ENCODE measurements at regions not wholly inside any gene's neighbourhood (a gene's known extent, or its start where the extent isn't known, plus 50 kb on each side); places are given as distances from the start of the nearest gene placed in this dataset.
"Not testable (repeated sequence)": the region's sequence is repeated elsewhere in the genome, so short reads cannot be mapped to it uniquely, and the experiment has no call there.

DNA sequence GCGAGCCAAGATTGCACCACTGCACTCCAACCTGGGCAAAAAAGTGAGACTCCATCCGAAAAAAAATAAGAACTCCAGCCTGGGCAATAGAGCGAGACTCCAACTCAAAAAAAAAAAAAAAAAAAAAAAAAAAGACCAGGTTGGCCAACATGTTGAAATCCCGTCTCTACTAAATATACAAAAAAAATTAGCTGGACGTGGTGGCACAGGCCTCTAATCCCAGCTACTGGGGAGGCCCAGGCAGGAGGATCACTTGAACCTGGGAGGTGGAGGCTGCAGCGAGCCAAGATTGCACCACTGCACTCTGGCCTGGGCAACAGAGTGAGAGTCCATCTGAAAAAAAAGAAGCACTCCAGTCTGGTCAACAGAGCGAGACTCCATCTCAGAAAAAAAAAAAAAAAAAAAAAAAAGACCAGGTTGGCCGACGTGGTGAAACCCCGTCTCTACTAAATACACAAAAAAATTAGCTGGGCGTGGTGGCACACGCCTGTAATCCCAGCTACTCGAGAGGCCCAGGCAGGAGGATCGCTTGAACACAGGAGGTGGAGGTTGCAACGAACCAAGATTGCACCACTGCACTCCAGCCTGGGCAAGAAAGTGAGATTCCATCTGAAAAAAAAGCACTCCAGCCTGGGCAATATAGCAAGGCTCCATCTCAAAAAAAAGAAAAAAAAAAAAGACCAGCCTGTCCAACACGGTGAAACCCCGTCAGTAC, 1603.7 kb downstream of the RPIA start:
- not testable (repeated sequence) for DNase-seq (ENCODE audit: low spot score)

DNA sequence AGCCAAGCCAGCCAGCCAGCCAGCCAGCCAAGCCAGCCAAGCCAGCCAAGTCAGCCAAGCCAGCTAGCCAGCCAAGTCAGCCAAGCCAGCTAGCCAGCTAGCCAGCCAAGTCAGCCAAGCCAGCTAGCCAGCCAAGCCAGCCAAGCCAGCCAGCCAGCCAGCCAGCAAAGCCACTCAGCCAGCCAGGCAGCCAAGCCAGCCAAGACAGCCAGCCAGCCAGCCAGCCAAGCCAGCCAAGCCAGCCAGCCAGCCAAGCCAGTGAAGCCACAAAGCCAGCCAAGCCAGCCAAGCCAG, 1605.0 kb downstream of the RPIA start:
- not testable (repeated sequence) for DNase-seq (ENCODE audit: low spot score)

DNA sequence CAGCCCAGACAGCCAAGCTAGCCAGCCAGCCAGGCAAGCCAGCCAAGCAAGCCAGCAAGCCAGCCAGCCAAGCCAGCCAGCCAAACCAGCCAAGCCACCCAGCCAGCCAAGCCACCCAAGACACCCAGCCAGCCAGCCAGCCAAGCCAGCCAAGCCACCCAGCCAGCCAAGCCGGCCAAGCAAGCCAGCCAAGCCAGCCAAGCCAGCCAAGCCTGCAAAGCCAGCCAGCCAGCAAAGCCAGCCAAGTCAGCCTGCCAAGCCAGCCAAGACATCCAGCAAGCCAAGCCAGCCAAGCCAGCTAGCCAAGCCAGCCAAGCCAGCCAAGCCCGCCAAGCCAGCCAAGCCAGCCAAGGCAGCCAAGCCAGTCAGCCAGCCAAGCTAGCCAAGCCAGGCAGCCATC, 1606.2 kb downstream of the RPIA start:
- DNase-seq (ENCODE audit: low spot score), result not testable (repeated sequence)

DNA sequence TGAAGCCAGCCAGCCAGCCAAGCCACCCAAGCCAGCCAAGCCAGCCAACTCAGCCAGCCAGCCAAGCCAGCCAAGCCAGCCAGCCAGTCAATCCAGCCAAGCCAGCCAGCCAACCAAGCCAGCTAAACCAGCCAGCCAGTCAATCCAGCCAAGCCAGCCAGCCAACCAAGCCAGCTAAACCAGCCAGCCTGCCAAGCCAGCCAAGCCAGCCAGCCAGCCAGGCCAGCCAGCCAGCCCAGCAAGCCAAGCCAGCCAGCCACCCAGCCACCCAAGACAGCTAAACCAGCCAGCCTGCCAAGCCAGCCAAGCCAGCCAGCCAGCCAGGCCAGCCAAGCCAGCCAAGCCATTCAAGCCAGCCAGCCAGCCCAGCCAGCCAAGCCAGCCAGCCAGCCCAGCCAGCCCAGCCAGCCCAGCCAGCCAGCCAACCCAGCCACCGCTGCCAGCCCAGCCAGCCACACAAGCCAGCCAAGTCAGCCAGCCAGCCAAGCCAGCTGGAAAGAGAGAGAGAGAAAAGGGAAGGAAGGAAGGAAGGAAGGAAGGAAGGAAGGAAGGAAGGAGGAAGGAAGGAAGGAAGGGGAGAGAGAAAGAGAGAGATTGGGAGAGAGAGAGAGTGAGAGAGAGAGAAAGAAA, 1606.8 kb downstream of the RPIA start:
- DNase-seq (ENCODE audit: low spot score), result not testable (repeated sequence)

DNA sequence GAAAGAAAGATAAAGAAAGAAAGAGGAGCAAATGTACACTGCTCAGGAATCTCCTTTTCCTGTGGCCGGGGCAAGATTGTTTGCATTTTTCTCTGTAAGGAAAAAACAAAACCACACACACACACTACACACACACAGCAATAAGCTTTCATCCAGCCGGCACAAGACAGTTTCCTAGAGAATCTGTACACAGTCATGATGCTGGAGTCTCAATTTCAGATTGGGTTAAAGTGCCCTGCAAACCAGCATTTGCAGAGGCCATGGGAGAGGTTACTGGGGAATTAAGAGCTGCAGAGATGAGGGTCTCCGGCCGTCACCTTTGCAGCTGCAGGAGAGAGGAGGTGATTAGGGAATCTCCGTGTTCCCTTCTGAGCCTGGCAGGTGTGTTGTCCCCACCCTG, 1607.5 kb downstream of the RPIA start:
- DNase-seq (ENCODE audit: low spot score), result not testable (repeated sequence)

DNA sequence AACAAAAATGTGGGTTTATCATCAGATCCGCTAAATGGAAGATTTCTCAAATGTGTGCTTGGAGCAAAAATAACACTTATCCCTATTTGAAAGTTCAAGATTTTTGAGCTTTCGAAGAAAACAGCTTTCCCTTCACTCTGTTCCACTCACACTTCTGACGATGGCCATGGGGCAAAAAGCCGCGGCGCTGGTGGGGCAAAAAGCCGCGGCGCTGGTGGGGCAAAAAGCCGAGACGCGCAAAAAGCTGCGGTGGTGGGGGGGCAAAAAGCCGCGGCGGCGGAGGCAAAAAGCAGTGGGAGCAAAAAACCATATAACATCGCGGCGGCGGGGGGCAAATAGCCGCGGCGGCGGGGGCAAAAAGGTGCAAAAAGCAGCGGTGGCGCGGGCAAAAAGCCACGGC, 1631.5 kb downstream of the RPIA start:
- DNase-seq (ENCODE audit: low spot score), result not testable (repeated sequence)

DNA sequence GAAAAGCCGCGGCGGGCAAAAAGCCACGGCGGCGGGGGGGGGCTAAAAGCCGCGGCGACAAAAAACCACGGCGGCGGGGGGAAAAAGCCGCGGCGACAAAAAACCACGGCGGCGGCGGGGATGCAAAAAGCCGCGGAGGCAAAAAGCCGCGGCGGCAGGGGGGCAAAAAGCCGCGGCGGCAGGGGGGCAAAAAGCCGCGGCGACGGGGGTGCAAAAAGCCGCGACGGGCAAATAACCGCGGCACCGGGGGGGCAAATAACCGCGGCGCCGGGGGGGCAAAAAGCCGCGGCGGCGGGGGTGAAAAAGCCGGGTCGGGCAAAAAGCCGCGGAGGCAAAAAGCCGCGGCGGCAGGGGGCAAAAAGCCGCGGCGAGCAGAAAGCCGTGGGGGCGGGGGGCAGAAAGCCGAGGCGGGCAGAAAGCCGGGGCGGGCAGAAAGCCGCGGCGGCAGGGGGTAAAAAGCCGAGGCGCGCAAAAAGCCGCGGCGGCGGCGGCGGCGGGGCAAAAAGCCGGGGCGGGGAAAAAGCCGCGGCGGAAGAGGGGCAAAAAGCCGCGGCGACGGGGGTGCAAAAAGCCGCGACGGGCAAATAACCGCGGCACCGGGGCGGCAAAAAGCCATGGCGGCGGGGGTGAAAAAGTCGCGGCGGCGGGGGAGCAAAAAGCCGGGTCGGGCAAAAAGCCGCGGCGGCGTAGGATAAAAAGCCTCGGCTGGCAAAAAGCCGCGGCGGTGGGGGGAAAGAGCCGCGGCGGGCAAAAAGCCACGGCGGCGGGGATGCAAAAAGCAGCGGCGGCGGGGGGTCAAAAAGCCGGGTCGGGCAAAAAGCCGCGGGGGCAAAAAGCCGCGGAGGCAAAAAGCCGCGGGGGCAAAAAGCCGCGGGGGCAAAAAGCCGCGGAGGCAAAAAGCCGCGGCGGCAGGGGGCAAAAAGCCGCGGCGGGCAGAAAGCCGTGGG, 1632.4 kb downstream of the RPIA start:
- not testable (repeated sequence) for DNase-seq (ENCODE audit: low spot score)

DNA sequence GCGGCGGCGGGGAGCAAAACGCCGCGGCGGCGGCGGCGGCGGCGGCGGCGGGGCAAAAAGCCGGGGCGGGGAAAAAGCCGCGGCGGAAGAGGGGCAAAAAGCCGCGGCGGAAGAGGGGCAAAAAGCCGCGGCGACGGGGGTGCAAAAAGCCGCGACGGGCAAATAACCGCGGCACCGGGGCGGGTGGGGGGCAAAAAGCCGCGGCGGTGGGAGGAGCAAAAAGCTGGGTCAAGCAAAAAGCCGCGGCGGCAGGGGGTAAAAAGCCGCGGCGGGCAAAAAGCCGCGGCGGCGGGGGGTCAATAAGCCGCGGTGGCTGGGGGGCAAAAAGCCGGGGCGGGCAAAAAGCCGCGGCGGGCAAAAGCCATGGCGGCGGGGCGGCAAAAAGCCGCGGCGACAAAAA, 1633.2 kb downstream of the RPIA start:
- not testable (repeated sequence) for DNase-seq (ENCODE audit: low spot score)

DNA sequence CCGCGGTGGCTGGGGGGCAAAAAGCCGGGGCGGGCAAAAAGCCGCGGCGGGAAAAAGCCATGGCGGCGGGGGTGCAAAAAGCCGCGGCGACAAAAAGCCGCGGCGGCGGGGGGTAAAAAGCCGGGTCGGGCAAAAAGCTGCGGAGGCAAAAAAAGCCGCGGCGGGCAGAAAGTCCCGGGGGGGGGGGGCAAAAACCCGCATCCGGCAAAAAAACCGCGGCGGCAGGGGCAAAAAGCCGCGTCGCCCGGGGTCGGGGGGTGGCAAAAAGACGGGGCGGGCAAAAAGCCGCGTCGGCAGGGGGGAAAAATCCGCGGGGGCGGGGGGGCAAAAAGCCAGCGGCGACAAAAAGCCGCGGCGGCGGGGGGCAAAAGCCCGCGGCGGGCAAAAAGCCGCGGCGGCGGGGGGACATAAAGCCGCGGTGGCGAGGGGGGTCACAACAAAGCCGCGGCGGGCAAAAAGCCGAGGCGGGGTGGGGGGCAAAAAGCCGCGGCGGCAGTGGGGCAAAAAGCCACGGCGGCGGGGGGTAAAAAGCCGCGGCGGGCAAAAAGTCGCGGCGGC, 1634.4 kb downstream of the RPIA start:
- DNase-seq (ENCODE audit: low spot score), result not testable (repeated sequence)

DNA sequence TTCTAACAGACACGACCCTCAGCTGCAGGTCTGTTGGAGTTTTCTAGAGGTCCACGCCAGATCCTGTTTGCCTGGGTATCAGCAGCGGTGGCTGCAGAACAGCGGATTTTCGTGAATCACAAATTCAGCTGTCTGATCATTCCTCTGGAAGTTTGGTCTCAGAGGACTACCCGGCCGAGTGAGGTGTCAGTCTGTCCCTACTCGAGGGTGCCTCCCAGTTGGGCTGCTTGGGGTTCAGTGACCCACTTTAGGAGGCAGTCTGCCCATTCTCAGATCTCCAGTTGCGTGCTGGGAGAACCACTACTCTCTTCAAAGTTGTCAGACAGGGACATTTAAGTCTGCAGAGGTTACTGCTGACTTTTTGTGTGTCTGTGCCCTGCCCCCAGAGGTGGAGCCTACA, 1664.1 kb downstream of the RPIA start:
- not testable (repeated sequence) for DNase-seq (ENCODE audit: low spot score)

DNA sequence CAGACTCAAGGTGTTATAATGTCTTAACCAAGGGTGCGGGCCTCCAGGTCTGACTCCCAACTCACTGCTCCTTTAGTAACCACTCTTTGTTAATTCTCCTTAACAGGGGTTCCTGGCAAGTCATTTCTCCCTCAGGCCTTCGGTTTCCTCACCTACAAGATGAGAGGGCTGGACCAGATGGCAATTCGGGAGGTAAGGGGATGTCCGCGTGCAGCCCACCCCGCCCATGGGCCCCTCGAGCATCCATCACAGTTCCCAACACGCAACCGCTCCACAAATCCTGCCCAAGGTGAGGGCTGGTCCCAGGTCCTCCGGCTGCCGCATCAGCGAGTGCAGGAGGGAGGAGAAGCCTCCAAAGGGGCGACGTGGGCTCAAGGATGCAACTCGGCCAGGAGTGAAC, 1667.9 kb downstream of the RPIA start:
- not testable (repeated sequence) for DNase-seq (ENCODE audit: low spot score)

DNA sequence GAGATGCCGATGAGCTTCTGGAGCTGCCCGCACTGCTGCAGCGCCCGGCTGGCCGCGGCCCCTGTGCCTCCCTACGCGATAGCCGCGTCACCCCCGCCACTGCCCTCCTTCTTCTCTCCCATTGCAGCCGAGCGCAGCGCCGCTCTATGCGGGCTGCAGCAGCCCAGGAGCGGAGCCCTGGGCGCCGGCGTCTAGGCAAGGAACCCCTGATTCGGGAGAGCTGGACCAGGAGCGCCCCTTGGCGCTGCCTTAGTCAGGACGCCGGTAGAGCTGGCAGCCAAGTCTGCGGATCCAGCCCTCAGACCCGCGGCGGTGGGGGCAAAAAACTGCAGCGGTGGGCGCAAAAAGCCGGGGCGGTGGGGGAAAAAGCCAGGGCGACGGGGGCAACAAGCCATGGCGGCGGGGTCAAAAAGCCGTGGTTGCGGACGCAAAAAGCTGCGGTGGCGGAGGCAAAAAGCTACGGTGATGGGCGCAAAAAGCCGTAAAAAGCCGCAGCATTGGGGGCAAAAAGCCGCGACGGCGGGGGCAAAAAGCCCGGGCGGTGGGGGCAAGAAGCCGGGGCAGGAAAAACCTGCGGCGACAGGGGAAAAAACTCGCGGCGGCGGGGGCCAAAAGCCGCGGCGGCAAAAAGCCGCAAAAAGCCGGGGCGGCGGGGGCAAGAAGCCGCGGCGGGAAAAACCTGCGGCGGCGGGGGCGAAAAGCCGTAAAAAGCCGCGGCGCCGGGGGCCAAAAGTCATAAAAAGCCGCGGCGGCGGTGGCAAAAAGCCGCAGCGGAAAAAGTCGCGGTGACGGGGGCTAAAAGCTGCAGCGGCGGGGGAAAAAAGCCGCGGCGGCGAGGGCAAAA, 1668.6 kb downstream of the RPIA start:
- not testable (repeated sequence) for DNase-seq (ENCODE audit: low spot score)

DNA sequence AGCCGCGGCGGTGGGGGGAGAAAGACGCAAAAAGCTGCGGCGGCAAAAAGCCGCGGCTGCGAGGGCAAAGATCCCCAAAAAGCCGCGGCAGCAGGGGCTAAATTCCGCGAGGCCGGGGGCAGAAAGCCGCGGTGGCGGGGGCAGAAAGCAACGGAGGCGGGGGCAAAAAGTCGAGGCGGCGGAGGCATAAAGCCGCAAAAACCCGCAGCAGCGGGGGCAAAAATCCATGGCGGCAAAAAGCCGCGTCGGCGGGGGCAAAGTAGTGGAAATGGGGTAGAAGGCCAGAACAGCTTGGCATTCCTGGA, 1669.2 kb downstream of the RPIA start:
- DNase-seq (ENCODE audit: low spot score), result not testable (repeated sequence)

Measured in D341Med (cell line).